ENCODE measurements at regions not wholly inside any gene's neighbourhood (a gene's known extent, or its start where the extent isn't known, plus 50 kb on each side); places are given as distances from the start of the nearest gene placed in this dataset.

DNA sequence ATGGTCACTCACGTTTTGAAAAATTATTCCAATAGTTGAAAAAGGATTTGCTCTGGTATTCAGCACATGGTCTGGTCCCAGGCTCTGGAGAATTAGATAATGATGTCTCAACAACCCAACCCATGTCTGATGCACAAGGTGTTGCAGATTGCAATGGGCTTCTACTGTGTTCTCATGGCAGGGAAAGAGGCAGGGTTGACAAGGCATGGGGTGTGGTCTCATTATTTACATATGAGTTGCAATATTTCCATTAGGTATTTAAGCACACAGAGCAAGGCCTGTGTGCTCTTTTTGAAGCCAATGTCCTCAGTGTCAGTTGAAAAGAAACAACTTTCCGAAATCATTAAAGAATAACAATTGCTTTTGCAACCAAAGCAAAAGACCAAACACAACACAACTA, 381.9 kb upstream of the PBX1 start:
- H3K4me1 ChIP-seq (ENCODE audit: low read length), result no peaks in the 10 kb centered on the region
- no peak overlapping the region for H3K27ac ChIP-seq (ENCODE audit: low read length)
- no peak overlapping the region for H3K9ac ChIP-seq (ENCODE audit: low read length)
- no peaks in the 10 kb centered on the region for H3K27me3 ChIP-seq (ENCODE audit: low read depth, low read length)
- H3K79me2 ChIP-seq (ENCODE audit: low read length), result no peaks in the 10 kb centered on the region
- no peak overlapping the region for H3K4me3 ChIP-seq (ENCODE audit: low read length)
- no peak overlapping the region for H2AFZ ChIP-seq (ENCODE audit: low read depth, low read length)
- no peaks in the 10 kb centered on the region for H3K9me3 ChIP-seq (ENCODE audit: insufficient read depth, low read length)
- H3K36me3 ChIP-seq (replicated peaks; ENCODE audit: low read depth, low read length), result no peaks in the 10 kb centered on the region
- TF ChIP-seq, protein P1, sequence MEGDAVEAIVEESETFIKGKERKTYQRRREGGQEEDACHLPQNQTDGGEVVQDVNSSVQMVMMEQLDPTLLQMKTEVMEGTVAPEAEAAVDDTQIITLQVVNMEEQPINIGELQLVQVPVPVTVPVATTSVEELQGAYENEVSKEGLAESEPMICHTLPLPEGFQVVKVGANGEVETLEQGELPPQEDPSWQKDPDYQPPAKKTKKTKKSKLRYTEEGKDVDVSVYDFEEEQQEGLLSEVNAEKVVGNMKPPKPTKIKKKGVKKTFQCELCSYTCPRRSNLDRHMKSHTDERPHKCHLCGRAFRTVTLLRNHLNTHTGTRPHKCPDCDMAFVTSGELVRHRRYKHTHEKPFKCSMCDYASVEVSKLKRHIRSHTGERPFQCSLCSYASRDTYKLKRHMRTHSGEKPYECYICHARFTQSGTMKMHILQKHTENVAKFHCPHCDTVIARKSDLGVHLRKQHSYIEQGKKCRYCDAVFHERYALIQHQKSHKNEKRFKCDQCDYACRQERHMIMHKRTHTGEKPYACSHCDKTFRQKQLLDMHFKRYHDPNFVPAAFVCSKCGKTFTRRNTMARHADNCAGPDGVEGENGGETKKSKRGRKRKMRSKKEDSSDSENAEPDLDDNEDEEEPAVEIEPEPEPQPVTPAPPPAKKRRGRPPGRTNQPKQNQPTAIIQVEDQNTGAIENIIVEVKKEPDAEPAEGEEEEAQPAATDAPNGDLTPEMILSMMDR (IDR thresholded peaks at IDR 0.05; ENCODE audit: low read depth, low read length), result no peak
- TF ChIP-seq EZH2phosphoT487 (IDR thresholded peaks at IDR 0.05; ENCODE audit: low read depth), result no peak
- H3K4me2 ChIP-seq (ENCODE audit: low read length), result no peak overlapping the region
- no peaks in the 10 kb centered on the region; the same call in 1 of the 2 replicates for H4K20me1 ChIP-seq (ENCODE audit: insufficient read depth, low read length)

DNA sequence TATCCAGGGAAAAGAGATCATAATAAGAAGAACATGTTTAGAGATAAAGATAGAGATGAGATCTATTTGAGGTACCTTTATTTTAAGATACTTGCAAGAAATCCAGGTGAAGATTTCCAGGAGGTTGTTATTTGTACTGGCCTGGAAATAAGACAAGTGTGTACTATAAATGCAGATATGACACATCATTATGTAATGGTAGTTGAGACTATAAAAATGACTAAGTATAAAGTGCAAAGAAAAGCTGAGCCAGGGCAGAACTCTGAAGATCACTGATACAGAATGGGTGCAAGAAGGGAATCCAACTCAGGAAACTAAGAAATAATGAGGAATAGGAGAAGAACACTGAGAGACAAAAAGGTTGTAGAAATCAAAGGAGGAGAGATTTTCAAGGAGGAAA, 378.2 kb upstream of the PBX1 start:
- no peak overlapping the region for H2AFZ ChIP-seq (ENCODE audit: low read depth, low read length)
- no peak overlapping the region for H3K9ac ChIP-seq (ENCODE audit: low read length)
- no peaks in the 10 kb centered on the region for H3K27me3 ChIP-seq (ENCODE audit: low read depth, low read length)
- no peaks in the 10 kb centered on the region for H3K36me3 ChIP-seq (replicated peaks; ENCODE audit: low read depth, low read length)
- no peak overlapping the region for H3K27ac ChIP-seq (ENCODE audit: low read length)
- no peaks in the 10 kb centered on the region for H3K9me3 ChIP-seq (ENCODE audit: insufficient read depth, low read length)
- H4K20me1 ChIP-seq (ENCODE audit: insufficient read depth, low read length), result no peaks in the 10 kb centered on the region
- no peak for TF ChIP-seq EZH2phosphoT487 (IDR thresholded peaks at IDR 0.05; ENCODE audit: low read depth)
- TF ChIP-seq, protein P1 (IDR thresholded peaks at IDR 0.05; ENCODE audit: low read depth, low read length), result no peak
- no peak overlapping the region for H3K4me2 ChIP-seq (ENCODE audit: low read length)
- no peaks in the 10 kb centered on the region for H3K79me2 ChIP-seq (ENCODE audit: low read length)
- H3K4me3 ChIP-seq (ENCODE audit: low read length), result no peak overlapping the region
- H3K4me1 ChIP-seq (ENCODE audit: low read length), result no peaks in the 10 kb centered on the region

DNA sequence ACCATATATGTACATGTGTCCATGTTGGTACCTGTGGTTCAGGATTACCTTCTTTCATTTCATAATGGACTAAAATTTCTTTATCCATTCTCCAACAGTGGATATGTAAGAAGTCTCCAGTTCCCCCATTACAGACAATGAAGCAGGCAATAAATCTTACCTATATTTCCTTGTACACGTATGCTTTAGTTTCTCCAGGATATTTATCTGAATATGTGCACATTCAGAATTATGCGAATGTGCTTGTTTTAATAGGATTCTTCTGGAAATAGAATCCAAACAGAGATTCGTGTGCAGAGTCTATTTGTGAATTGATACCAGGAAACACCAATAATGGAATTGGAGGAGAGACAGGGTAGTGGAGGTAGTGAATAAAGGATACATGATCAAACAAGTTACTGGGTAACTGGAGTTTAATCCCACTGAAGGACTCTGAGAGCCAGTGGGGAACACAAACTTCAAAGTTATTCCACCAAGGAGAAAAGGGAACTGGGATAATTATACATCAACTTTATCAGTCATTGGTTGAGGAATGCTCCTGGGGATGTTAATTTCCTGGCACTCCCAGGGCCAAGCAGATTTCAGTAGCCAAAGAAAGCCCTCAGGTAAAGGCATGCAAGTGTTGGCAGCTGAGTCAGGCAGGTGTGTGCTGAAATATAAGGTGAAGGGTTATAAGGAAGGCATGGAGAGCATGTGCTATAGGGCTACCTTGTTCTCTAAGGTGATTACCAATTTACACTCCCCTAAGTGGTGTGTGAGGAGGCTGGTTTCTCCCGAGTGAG, 374.9 kb upstream of the PBX1 start:
- Histone ChIP-seq H3K4me1 (ENCODE audit: low read length) (no peaks in the 10 kb centered on the region), H3K9me3 (ENCODE audit: insufficient read depth, low read length) (no peaks in the 10 kb centered on the region), H3K79me2 (ENCODE audit: low read length) (no peaks in the 10 kb centered on the region), H3K4me3 (ENCODE audit: low read length) (no peak overlapping the region), H2AFZ (ENCODE audit: low read depth, low read length) (no peak overlapping the region), H3K4me2 (ENCODE audit: low read length) (no peak overlapping the region), H3K27ac (ENCODE audit: low read length) (no peak overlapping the region), H3K9ac (ENCODE audit: low read length) (no peak overlapping the region), H3K36me3 (replicated peaks; ENCODE audit: low read depth, low read length) (no peaks in the 10 kb centered on the region), H4K20me1 (ENCODE audit: insufficient read depth, low read length) (no peaks in the 10 kb centered on the region), H3K27me3 (ENCODE audit: low read depth, low read length) (no peaks in the 10 kb centered on the region)
- TF ChIP-seq EZH2phosphoT487 (IDR thresholded peaks at IDR 0.05; ENCODE audit: low read depth), result no peak
- TF ChIP-seq, protein P1 (IDR thresholded peaks at IDR 0.05; ENCODE audit: low read depth, low read length), result no peak

DNA sequence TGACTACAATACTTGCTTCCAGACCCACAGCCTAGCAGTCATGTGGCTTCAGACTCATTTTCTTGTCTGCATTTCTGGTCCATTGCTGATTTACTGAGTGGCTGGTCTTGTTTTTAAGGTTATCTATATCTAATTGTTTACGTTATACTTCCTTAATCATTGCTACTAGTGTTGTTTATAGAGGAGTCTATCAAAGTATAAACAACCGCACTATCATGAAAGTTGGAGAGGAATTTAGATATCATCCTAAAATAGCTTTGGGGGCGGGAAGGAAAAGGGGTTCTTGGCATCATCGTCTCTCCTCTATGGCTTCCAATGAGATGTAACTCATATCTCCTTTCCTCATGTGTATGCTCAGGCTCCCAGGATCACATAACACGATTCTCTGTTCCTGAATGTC, 372.1 kb upstream of the PBX1 start:
- no peaks in the 10 kb centered on the region for H3K4me1 ChIP-seq (ENCODE audit: low read length)
- H3K27ac ChIP-seq (ENCODE audit: low read length), result no peak overlapping the region
- no peak overlapping the region for H3K4me3 ChIP-seq (ENCODE audit: low read length)
- TF ChIP-seq, protein P1 (IDR thresholded peaks at IDR 0.05; ENCODE audit: low read depth, low read length), result no peak
- no peak for TF ChIP-seq EZH2phosphoT487 (IDR thresholded peaks at IDR 0.05; ENCODE audit: low read depth)
- no peak overlapping the region for H3K9ac ChIP-seq (ENCODE audit: low read length)
- no peak overlapping the region for H3K4me2 ChIP-seq (ENCODE audit: low read length)
- no peaks in the 10 kb centered on the region for H3K36me3 ChIP-seq (replicated peaks; ENCODE audit: low read depth, low read length)
- no peaks in the 10 kb centered on the region for H4K20me1 ChIP-seq (ENCODE audit: insufficient read depth, low read length)
- H3K27me3 ChIP-seq (ENCODE audit: low read depth, low read length), result no peaks in the 10 kb centered on the region
- H3K79me2 ChIP-seq (ENCODE audit: low read length), result no peaks in the 10 kb centered on the region
- no peak overlapping the region for H2AFZ ChIP-seq (ENCODE audit: low read depth, low read length)
- H3K9me3 ChIP-seq (ENCODE audit: insufficient read depth, low read length), result no peaks in the 10 kb centered on the region
